ENCODE measurements at regions not wholly inside any gene's neighbourhood (a gene's known extent, or its start where the extent isn't known, plus 50 kb on each side); places are given as distances from the start of the nearest gene placed in this dataset.
"Not testable (repeated sequence)": the region's sequence is repeated elsewhere in the genome, so short reads cannot be mapped to it uniquely, and the experiment has no call there.

GRCh38 chr11:69887330-69887729 is 68.1 kb upstream of the FGF3 start:
- no peak for DNase-seq

DNA sequence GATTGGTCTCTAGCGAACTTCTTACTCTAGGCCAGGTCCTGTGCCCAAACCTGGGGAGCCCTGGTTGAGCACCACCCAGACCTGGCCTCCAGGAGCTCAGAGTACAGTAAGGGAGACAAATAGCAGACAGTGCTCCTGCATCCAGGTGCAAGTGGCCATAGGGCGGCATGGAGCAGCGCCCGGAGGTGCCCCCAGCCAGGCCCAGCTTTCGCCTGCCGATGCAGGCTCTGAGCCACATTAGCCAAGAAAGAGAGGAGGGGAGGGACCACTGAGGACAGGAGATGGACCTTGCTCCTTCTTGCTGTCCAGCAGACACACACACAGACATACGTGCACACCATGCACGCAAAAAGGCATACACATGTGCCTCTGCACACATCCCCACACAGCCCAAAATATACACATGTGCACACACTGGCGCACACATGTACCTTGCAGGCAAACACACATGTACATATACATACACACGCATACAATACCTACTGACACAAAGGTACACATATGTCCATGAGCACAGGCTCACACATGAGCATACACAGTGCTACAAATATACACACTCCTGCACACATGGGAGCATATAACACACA is 68.7 kb upstream of the FGF3 start:
- no peak for DNase-seq

GRCh38 chr11:69888483-69889181 is 69.4 kb upstream of the FGF3 start:
- DNase-seq, result peak; percentile 64

DNA sequence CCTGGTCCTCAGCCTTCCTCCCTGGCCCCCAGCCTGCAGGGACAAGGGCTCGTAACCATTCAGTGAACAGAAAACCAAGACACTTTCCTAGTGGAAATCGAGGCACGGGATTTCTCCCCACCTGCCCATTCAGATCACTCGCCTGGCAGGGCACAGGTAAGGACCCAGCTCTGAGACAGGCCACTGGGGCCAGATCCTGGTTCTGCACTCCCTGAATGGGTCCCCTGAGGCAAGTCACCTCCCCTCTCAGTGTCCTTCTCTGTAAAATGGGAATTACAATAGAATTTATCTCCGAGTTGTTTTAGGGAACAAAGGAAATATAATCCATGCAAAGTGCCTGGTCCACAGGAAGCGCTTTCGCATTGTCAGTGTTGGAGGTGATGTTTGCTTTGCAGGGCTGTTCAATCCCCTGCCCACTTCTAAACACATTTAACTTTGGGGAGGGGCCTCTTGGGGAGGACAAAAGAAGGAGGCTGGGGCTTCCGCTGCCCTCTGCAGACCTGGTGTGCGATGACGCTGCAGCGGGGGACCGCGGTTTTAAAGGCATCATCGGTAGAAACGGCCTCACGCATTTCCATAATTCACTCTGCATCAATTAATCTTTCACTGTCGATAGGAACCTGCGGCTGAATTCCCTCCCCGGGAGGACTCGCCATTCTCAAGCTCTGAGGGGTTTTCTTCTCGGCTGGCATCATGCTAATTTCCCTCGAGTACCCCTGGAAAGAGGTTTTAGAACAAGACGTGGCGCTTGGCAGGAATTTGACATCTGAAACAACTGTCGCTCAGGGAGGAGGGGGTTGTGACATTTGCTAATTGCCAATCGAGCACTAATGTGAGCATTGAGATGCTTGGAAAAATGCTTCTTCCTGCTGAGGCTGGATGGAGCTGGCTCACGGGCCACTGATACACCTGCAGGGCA is 70.4 kb upstream of the FGF3 start:
- DNase-seq, result no peak

DNA sequence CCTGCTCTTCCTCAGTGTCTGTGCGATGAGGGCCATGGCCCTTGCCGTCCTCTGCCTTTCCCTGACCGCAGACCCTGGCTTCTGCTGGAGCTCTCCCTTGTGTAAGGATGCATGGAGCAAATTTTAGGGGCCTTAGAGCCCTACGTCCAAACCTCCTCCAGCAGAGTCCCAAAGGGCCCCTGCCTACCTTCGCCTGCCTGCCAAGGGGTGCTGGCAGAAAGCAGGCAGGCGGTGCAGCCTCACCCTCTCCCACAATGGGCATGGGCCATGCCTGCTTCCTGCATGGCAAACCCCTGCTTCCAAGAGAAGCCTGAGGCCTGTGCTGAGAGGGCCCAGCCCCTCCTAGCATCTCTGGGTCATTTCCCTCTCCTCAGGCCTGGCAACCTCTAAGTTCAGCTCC is 71.3 kb upstream of the FGF3 start:
- no peak for DNase-seq

- no peak for DNase-seq
Observed at GRCh38 chr11:69891421-69892236, 72.4 kb upstream of the FGF3 start.

- no peak for DNase-seq
Observed at GRCh38 chr11:69892237-69892985, 73.2 kb upstream of the FGF3 start.

DNA sequence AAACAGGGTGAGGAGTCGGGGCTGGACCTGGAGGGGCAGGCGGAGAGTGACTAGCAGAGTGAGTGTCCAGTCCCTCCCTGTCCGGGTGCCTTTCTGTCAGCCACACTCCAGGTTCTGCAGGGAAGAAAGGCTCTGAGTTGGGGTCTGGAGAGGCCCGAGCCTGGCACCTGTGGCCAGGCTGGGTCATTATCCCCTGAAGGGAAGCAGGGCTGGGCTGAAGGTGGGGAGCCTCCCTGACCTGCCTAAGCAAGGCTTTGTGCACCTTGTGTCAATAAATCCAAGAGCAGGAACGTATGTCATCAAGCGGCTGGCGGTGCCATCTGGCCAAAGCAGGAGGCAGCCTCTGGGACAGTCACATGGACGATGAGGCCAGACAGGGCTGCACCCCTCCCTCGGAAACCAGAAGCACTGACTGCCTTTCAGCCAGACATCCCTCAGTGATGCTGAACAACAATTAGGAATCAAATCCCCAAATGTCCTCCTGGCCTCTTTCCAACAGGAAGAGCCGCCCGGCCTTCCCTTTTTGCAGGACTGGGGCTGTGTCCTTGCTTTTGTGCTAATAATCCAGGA is 73.9 kb upstream of the FGF3 start:
- DNase-seq, result no peak

DNA sequence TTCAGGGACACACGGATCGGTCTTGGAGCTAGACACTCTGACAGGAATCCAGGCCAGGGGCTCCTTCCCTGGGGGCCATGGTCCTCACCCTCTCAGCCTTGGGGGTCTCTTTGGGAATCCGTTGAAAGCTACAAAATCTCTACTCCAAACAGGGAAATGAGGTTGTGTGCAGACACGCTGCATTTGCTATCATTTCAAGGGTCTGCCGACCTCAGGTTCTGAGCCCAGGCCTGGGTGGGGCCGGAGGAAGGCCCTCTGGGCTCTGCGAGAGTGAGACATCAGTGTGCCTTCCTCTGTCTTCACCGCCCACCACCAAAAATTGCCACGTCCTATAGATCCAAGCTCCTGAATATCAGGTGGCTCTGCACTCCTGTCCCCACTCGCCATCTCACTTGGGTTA is 74.4 kb upstream of the FGF3 start:
- DNase-seq, result no peak

DNA sequence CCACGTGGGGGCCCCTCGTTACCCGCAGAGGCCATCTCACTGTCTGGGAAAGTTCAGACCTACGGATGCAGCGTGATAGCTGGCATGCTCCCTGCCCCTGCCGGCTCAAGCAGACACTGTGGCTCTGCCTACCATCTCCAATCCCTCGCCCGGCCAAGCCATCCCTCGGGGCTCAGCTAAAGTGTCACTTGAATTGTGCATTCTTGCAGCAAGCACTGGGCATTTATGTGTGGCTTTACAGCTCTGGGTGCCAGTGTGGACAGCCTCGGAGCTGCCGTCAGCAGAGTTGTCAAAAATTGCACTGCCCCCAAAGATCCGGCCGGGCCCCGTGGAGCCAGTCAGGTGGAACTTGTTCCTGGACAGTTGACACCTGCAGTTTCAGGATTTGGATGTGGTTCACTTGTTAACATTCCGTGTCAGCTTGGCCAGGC is 75.0 kb upstream of the FGF3 start:
- no peak for DNase-seq

GRCh38 chr11:69894648-69895047 is 75.4 kb upstream of the FGF3 start:
- DNase-seq, result no peak

DNA sequence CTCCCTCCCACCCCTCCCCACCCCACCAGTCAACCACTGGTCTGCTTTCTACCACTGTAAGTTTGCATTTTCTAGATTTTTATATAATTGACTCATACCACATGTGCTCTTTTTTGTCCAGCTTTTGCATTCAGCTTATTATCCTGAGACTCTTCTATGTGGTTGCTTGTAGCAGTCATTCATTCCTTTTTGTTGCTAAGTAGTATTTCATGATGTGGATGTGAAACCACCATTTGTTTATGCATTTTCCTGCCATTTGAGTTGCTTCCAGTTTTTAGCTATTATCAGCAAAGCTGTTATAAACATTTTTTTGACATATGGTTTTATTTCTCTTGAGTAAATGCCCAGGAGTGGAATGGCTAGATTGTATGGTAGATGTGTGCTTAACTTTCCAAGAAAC is 77.0 kb upstream of the FGF3 start:
- no peak for DNase-seq

DNA sequence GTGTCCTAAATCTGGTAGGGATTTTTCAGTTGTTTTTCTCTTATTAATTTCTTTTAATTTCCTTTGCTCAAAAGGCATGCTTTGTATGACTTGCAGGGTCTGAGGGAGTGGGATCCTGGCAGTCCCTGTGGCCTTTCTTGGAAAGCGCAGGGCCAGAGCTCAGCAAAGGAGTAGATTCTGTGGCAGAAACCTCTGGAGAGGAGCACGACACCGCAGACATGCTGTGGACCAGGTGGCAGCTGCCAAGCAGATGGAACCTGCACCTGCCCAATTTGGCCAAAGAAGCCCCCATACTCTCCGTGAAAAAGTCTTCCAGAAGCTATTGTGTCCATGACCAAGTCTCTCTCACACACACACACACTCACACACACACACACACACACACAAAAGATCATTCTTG is 78.9 kb upstream of the FGF3 start:
- DNase-seq, result no peak

DNA sequence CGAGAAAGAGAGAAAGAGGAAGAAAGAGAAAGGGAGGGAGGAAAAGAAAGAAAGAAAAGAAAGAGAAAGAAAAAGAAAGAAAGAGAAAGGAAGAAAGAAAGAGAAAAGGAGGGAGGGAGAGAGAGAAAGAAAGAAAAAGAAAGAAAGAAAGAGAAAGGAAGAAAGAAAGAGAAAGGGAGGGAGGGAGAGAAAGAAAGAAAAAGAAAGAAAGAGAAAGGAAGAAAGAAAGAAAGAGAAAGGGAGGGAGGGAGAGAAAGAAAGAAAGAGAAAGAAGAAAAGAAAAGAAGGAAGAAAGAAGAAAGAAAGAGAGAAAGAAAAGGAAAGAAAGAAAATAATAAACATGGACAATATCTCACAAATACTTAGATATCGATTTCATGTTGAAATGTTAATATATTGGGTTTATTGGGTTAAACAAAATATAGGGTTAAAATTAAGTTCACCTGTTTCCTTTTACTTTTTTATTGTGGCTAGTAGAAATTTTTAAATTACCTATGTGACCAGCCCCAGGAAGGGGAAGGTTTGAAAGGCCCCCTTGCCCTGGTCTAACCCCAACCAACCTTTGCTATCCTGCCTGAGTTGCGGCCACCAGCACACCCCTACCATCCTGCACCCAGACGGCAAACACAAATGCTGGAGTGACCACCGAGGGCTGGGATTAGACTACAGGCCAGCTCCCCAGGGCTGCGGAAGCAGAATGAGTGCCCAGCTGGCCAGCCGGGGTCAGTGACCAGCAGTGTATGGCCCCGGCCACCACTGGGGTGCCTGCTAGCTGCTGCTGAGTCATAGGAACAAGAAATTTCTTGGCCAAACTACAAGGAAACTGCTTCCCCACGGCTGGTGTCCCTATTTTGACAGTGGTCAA is 81.0 kb upstream of the FGF3 start:
- no peak for DNase-seq

GRCh38 chr11:69900822-69901302 is 81.6 kb upstream of the FGF3 start:
- not testable (repeated sequence) for DNase-seq

DNA sequence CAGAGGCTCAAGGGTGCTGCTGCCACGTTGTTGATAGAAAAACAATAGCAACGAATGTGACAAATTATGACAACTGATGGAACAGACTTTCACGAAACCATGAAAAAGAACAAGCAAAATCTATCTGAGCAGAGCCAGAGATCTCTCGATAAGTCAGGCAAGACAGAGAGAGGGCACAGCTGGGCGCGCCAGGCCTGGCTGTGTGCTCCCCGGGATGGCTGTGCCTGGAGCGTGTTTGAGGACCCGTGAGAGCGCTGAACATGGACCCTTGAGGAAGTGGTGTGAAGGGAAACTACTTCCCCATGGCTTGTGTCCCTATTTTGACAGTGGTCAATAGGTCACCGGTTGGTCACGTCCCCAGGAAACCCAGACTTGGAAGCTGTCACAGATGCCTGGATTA is 83.1 kb upstream of the FGF3 start:
- no peak for DNase-seq

- no peak for DNase-seq
Observed at GRCh38 chr11:69903211-69903610, 84.0 kb upstream of the FGF3 start.

- DNase-seq, result no peak
Observed at GRCh38 chr11:69904161-69904973, 85.2 kb upstream of the FGF3 start.

- no peak for DNase-seq
Observed at GRCh38 chr11:69904974-69905535, 85.8 kb upstream of the FGF3 start.
